ENCODE measurements at regions not wholly inside any gene's neighbourhood (a gene's known extent, or its start where the extent isn't known, plus 50 kb on each side); places are given as distances from the start of the nearest gene placed in this dataset.

DNA sequence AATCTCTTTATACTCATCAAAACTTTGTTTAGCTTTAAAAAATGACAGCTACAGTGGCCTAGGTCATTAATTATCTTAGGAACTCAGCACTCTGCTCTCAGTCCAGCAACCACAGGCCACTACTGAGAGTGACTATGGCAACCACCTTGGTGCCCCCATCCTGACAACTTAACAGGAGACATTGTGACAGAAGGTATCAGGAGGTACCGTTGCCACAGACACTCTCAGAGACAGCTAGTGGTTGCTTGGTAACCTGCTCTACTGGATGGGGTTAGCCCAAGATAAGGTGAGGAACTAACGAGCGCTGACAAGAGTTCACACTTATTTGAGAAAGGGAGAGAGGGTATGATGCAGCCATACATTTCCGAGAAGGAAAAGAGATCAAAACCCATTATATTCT lies 76.1 kb upstream of the TFAP2D start:
- WGBS, 5 donors = 11 to 24% (median 18%) methylated on average over 4 of the region's 4 CpGs
- Histone ChIP-seq H3K9me3 (no peaks in the 10 kb centered on the region), H3K36me3 (no peaks in the 10 kb centered on the region), H3K4me3 (no peak overlapping the region), H3K27me3 (no peaks in the 10 kb centered on the region), H3K4me1 (no peaks in the 10 kb centered on the region), H3K27ac (no peak overlapping the region)
- peak in 1 of 2 donors; percentile 44 for DNase-seq
- TF ChIP-seq EP300 (IDR thresholded peaks at IDR 0.05) = no peak
- TF ChIP-seq, protein P1, sequence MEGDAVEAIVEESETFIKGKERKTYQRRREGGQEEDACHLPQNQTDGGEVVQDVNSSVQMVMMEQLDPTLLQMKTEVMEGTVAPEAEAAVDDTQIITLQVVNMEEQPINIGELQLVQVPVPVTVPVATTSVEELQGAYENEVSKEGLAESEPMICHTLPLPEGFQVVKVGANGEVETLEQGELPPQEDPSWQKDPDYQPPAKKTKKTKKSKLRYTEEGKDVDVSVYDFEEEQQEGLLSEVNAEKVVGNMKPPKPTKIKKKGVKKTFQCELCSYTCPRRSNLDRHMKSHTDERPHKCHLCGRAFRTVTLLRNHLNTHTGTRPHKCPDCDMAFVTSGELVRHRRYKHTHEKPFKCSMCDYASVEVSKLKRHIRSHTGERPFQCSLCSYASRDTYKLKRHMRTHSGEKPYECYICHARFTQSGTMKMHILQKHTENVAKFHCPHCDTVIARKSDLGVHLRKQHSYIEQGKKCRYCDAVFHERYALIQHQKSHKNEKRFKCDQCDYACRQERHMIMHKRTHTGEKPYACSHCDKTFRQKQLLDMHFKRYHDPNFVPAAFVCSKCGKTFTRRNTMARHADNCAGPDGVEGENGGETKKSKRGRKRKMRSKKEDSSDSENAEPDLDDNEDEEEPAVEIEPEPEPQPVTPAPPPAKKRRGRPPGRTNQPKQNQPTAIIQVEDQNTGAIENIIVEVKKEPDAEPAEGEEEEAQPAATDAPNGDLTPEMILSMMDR (IDR thresholded peaks at IDR 0.05) = no peak
- no peak for TF ChIP-seq POLR2AphosphoS5 (IDR thresholded peaks at IDR 0.05)
- TF ChIP-seq POLR2A (IDR thresholded peaks at IDR 0.05) = no peak
- intact Hi-C loops (cut with DNase I; ENCODE audit: low total_unique reads) = no loop called here

DNA sequence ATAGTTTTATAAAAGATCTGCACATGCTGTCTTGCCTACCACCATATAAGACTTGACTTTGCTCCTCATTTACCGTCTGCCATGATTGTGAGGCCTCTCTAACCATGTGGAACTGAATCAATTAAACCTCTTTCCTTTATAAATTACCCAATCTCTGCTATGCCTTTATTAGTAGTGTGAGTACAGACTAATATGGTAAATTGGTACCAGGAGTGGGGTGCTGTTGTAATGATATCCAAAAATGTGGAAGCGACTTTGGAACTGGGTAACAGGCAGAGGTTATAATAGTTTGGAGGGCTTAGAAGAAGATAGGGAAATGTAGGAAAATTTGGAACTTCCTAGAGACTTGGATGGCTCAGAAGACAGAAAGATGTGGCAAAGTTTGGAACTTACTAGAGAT lies 64.2 kb upstream of the TFAP2D start:
- Histone ChIP-seq H3K4me1 (no peaks in the 10 kb centered on the region), H3K27me3 (no peaks in the 10 kb centered on the region), H3K27ac (no peak overlapping the region), H3K36me3 (no peaks in the 10 kb centered on the region), H3K4me3 (no peak overlapping the region), H3K9me3 (peaks cover 7 to 27% (median 24%) of the 10 kb centered on the region in 4 donors)
- 72 to 90% (median 84%) methylated on average over 2 of the region's 2 CpGs for WGBS, 5 donors
- DNase-seq = no peak
- TF ChIP-seq, protein P1 (IDR thresholded peaks at IDR 0.05) = no peak
- no peak for TF ChIP-seq POLR2A (IDR thresholded peaks at IDR 0.05)
- no peak for TF ChIP-seq EP300 (IDR thresholded peaks at IDR 0.05)
- no peak for TF ChIP-seq POLR2AphosphoS5 (IDR thresholded peaks at IDR 0.05)
- intact Hi-C loops (cut with DNase I; ENCODE audit: low total_unique reads) = no loop called here

DNA sequence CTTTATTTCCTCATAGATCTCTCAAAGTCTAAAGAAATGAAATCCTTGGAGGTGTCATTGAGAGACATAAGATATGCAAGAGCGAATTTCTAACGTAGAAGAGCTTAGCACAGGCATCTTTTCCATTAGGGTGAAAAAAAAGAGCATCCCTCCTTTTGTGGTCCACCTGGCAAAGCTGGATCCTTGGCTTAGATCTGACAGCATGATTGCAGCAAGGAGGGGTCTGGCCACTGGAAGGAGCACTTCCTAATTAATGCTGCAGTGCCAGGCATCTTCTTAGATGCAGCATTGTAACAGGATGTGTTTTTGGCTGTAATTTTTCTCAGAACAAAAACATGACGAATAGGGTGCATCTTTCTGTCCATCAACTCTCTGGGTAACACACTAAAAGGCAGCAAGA lies 60.1 kb upstream of the TFAP2D start:
- H3K27ac ChIP-seq = no peak overlapping the region
- no peak for DNase-seq
- intact Hi-C loops (cut with DNase I; ENCODE audit: low total_unique reads) = no loop called here
- H3K4me1 ChIP-seq = no peaks in the 10 kb centered on the region
- H3K27me3 ChIP-seq = no peaks in the 10 kb centered on the region
- H3K4me3 ChIP-seq = no peak overlapping the region
- peaks cover 7 to 27% (median 22%) of the 10 kb centered on the region in 4 donors for H3K9me3 ChIP-seq
- no peaks in the 10 kb centered on the region for H3K36me3 ChIP-seq
- TF ChIP-seq, protein P1 (IDR thresholded peaks at IDR 0.05) = no peak
- TF ChIP-seq EP300 (IDR thresholded peaks at IDR 0.05) (no peak), POLR2A (IDR thresholded peaks at IDR 0.05) (no peak), POLR2AphosphoS5 (IDR thresholded peaks at IDR 0.05) (no peak)
- 50 to 74% (median 65%) methylated on average over 3 of the region's 3 CpGs for WGBS, 5 donors

DNA sequence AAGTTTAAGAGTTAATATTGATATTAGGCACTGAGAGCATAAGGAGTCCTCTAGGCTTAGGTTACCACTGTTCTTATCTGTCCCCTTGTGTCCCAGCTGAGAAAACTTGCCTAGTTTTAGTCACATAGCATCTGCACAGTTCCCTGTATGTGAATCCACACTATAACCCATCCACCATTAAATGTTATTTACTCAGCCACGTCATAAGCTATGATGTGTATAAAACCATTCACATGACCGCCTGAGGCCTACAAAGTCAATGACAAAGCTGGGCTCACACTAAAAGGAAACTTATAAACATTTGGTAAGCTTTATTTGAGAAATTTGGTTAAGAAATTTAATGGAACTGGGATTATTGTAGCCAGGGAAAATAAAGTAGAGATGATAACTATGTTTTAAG lies 59.2 kb upstream of the TFAP2D start:
- Histone ChIP-seq H3K27me3 (no peaks in the 10 kb centered on the region), H3K36me3 (no peaks in the 10 kb centered on the region), H3K9me3 (peaks cover 6 to 18% (median 14%) of the 10 kb centered on the region in 4 donors), H3K4me1 (no peaks in the 10 kb centered on the region), H3K4me3 (no peak overlapping the region), H3K27ac (no peak overlapping the region)
- TF ChIP-seq EP300 (IDR thresholded peaks at IDR 0.05) = no peak
- TF ChIP-seq, protein P1 (IDR thresholded peaks at IDR 0.05) = no peak
- TF ChIP-seq POLR2AphosphoS5 (IDR thresholded peaks at IDR 0.05) = no peak
- intact Hi-C loops (cut with DNase I; ENCODE audit: low total_unique reads) = no loop called here
- 63 to 71% (median 65%) methylated on average over 2 of the region's 2 CpGs for WGBS, 5 donors
- no peak for DNase-seq

Measured in stomach (tissue), 8 donors.